ENCODE measurements at regions not wholly inside any gene's neighbourhood (a gene's known extent, or its start where the extent isn't known, plus 50 kb on each side); places are given as distances from the start of the nearest gene placed in this dataset.

DNA sequence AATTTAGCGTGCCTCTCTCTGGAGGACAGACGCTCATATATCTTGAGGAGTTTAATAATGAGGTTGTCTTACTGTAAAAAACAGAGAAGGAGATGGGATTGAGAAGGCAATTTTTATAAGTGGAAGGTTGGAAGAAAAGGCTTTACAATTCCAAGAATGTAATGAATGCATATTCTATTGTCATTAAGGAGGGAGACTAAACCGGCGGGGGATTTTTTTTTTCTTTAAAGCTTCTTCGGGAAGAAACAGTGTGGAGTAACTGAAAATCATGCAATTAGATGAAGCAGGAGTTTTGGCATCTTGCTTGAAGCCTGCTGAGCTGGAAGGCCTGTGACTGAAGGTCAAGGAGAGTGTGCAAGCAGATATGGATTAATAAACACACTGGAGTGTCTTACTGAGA is 124.4 kb downstream of the HRH4 start:
- Mint-ChIP-seq H3K4me1 (no peaks in the 10 kb centered on the region), H3K27ac (no peak overlapping the region), H3K27me3 (peaks cover 4% of the 10 kb centered on the region), H3K9me3 (no peaks in the 10 kb centered on the region), H3K4me3 (no peak overlapping the region), H3K36me3 (ENCODE audit: low read depth) (no peaks in the 10 kb centered on the region)
- POLR2A ChIA-PET, result no interaction called here
- TF ChIP-seq, protein P1, sequence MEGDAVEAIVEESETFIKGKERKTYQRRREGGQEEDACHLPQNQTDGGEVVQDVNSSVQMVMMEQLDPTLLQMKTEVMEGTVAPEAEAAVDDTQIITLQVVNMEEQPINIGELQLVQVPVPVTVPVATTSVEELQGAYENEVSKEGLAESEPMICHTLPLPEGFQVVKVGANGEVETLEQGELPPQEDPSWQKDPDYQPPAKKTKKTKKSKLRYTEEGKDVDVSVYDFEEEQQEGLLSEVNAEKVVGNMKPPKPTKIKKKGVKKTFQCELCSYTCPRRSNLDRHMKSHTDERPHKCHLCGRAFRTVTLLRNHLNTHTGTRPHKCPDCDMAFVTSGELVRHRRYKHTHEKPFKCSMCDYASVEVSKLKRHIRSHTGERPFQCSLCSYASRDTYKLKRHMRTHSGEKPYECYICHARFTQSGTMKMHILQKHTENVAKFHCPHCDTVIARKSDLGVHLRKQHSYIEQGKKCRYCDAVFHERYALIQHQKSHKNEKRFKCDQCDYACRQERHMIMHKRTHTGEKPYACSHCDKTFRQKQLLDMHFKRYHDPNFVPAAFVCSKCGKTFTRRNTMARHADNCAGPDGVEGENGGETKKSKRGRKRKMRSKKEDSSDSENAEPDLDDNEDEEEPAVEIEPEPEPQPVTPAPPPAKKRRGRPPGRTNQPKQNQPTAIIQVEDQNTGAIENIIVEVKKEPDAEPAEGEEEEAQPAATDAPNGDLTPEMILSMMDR (IDR thresholded peaks at IDR 0.05), result no peak
- intact Hi-C loops (cut with micrococcal nuclease), result no loop called here
- CTCF ChIA-PET, result no interaction called here
- ATAC-seq (ENCODE audit: low read depth) (no peak), DNase-seq (no peak)

DNA sequence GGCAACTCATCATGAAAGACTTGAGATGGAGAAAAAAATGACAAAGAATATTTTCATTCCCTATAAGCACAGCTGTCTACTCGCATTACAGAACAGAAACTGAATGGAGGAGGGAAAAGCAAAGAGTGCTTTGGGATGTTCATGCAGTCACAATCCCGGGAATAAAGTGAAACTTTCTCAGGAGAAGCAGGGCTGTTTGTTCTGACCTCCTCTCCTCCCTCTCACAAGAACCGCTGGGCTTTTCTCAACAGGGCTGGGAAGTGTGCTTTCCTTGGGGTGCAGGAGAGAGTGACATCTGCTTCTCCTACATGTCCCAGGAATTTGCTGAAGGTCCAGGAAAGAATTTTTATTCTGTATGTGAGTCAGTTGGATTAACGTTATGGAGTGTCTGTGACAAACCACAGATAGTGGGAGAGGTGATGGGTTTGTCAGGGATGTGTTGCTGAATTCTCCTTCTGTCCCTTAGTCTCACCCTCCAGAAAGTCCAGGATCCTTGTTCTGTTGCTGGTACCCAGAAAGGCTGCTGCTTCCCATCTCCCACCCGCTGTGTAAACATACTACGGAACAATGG is 125.6 kb downstream of the HRH4 start:
- CTCF ChIA-PET, result no interaction called here
- peaks cover 4% of the 10 kb centered on the region for H3K27me3 Mint-ChIP-seq
- DNase-seq (no peak), ATAC-seq (ENCODE audit: low read depth) (no peak)
- intact Hi-C loops (cut with micrococcal nuclease), result no loop called here
- TF ChIP-seq, protein P1 (IDR thresholded peaks at IDR 0.05), result no peak
- no peaks in the 10 kb centered on the region for H3K4me1 Mint-ChIP-seq
- no peak overlapping the region for H3K27ac Mint-ChIP-seq
- H3K9me3 Mint-ChIP-seq, result no peaks in the 10 kb centered on the region
- POLR2A ChIA-PET, result no interaction called here
- no peak overlapping the region for H3K4me3 Mint-ChIP-seq
- H3K36me3 Mint-ChIP-seq (ENCODE audit: low read depth), result no peaks in the 10 kb centered on the region

DNA sequence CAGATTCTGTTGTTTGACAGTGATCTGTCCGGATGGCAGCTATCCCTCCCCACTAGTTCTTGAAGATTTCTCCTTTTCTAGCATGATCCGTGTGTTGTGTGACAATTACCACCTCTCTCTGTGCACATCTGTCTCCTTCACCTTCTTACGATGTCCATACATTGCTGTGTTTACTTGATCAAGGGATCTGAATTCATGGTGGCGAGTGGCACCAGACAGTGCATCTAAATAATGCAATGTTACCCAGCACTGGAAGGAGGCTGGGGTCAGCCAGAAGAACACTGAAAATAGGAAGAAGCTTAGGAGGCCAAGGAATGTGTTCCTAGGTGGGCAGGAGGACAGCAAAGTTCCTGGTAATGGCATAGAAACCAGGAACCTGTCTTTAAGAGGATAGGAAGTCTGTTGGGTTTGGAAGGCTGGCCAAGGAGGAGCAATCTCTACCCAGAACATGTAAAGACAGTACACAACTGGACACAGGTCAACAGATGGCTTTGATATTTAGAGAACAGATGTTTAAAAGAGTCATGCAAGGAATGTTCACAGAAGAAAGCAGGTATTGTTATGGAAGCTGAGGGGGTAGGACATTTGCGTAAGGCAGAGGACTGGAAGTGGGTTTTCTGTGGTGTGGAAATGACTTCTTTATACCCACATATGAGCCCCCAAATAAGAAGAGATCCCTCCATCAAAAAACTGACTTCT is 126.4 kb downstream of the HRH4 start:
- intact Hi-C loops (cut with micrococcal nuclease), result no loop called here
- ATAC-seq (ENCODE audit: low read depth), result no peak

DNA sequence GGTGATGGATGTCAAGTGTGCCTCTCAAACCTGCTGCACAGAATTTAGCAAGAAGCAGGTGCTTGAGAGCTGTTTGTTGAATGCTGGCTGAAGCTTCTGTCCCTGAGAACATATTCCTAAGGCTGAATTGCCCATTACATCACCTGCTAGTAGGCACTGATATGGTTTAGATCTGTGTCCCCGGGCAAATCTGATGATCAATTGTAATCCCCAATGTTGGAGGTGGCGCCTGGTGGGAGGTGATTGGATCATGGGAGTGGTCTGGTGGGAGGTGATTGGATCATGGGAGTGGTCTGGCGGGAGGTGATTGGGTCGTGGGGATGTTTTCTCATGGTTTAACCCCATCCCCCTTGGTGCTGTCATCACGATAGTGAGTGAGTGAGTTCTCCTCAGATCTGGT is 128.0 kb downstream of the HRH4 start:
- TF ChIP-seq, protein P1 (IDR thresholded peaks at IDR 0.05), result no peak
- Mint-ChIP-seq H3K4me3 (no peak overlapping the region), H3K9me3 (no peaks in the 10 kb centered on the region), H3K4me1 (no peaks in the 10 kb centered on the region), H3K36me3 (ENCODE audit: low read depth) (no peaks in the 10 kb centered on the region), H3K27ac (no peak overlapping the region), H3K27me3 (peaks cover 4% of the 10 kb centered on the region)
- DNase-seq, result no peak
- ChIA-PET POLR2A (no interaction called here), CTCF (no interaction called here)
- no peak for ATAC-seq (ENCODE audit: low read depth)
- intact Hi-C loops (cut with micrococcal nuclease), result no loop called here

More for the DNA sequence above, 126.4 kb downstream of the HRH4 start:
- H3K36me3 Mint-ChIP-seq (ENCODE audit: low read depth), result no peaks in the 10 kb centered on the region
- no peak for DNase-seq
- H3K9me3 Mint-ChIP-seq, result no peaks in the 10 kb centered on the region
- CTCF ChIA-PET, result no interaction called here
- H3K4me1 Mint-ChIP-seq, result no peaks in the 10 kb centered on the region
- POLR2A ChIA-PET, result no interaction called here
- H3K4me3 Mint-ChIP-seq, result no peak overlapping the region
- H3K27me3 Mint-ChIP-seq, result peaks cover 4% of the 10 kb centered on the region
- TF ChIP-seq, protein P1 (IDR thresholded peaks at IDR 0.05), result no peak
- no peak overlapping the region for H3K27ac Mint-ChIP-seq

DNA sequence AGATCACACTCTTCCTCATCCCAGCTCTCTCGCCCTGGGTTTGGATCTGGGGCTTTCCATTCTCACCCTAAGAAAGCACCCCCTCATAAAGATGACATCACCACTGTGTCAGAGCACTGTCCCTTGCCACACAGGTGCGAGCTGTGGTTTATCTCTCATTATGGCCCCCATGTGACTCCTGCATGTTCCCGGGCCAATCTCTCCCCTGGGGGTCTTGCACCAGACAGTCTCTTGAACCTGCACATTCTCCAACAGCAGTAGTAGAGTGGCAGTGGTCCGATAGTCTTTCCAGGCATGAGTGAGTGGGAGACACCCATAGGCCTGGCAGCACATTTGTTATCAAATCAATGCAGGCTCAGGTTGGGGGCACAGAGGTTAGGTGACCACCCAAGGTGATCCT is 130.5 kb downstream of the HRH4 start:
- H3K27ac Mint-ChIP-seq, result no peak overlapping the region
- ATAC-seq (ENCODE audit: low read depth) (no peak), DNase-seq (no peak)
- no peaks in the 10 kb centered on the region for H3K4me1 Mint-ChIP-seq
- CTCF ChIA-PET, result no interaction called here
- intact Hi-C loops (cut with micrococcal nuclease), result no loop called here
- H3K9me3 Mint-ChIP-seq, result no peaks in the 10 kb centered on the region
- no peaks in the 10 kb centered on the region for H3K36me3 Mint-ChIP-seq (ENCODE audit: low read depth)
- H3K27me3 Mint-ChIP-seq, result peaks cover 1% of the 10 kb centered on the region
- TF ChIP-seq, protein P1 (IDR thresholded peaks at IDR 0.05), result no peak
- POLR2A ChIA-PET, result no interaction called here
- no peak overlapping the region for H3K4me3 Mint-ChIP-seq

All from activated B cell treated with CpG ODN at 0.5 μM for 24 hours (primary cell).